Upper lobe of left lung (tissue), 4 donors: ENCODE measurements at regions not wholly inside any gene's neighbourhood (a gene's known extent, or its start where the extent isn't known, plus 50 kb on each side); places are given as distances from the start of the nearest gene placed in this dataset.

Experiments used
- POLR2AphosphoS5 ChIP-seq, 2 donors: sonication (generic); formaldehyde crosslinking; IDR thresholded peaks; one replicate each; pipeline ENCODE4 v1.5.1; 2017; ENCODE audit warnings: antibody characterized with exemption in 2 of 2
- TF ChIP-seq, protein P1 (sequence below), 6 experiments: fragments of 450-650 bp in 4 of 6; fragments of 200-600 bp in 2 of 6; sonication (generic) in 2 of 6; IDR thresholded peaks; one replicate each; pipeline ENCODE4 v1.5.1; 2016 to 2019; ENCODE audit warnings: antibody characterized with exemption in 6 of 6

DNA sequence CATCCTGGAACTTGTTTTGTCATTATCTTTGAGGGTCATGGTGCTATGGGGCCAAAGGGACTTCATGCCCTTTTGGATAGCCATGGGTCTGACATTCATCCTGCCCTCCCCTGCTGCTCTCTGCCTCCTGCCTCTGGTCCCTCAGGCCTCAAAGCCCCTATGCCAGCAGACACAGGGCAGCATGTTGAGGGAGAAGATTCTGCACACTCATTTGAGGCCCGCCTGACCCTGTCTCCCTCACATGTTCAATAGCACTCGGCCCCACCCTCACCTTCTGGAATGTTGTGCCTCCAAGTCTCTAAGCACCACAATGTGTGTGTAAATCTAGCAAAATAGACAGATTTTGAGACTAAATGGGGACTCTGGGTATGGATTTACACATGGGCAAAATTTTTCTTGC is 178.7 kb upstream of the ANKRD28 start:
- TF ChIP-seq, protein P1, sequence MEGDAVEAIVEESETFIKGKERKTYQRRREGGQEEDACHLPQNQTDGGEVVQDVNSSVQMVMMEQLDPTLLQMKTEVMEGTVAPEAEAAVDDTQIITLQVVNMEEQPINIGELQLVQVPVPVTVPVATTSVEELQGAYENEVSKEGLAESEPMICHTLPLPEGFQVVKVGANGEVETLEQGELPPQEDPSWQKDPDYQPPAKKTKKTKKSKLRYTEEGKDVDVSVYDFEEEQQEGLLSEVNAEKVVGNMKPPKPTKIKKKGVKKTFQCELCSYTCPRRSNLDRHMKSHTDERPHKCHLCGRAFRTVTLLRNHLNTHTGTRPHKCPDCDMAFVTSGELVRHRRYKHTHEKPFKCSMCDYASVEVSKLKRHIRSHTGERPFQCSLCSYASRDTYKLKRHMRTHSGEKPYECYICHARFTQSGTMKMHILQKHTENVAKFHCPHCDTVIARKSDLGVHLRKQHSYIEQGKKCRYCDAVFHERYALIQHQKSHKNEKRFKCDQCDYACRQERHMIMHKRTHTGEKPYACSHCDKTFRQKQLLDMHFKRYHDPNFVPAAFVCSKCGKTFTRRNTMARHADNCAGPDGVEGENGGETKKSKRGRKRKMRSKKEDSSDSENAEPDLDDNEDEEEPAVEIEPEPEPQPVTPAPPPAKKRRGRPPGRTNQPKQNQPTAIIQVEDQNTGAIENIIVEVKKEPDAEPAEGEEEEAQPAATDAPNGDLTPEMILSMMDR (IDR thresholded peaks at IDR 0.05): no peak
- TF ChIP-seq POLR2AphosphoS5 (IDR thresholded peaks at IDR 0.05): no peak
